NB4 (cell line): ENCODE measurements at regions not wholly inside any gene's neighbourhood (a gene's known extent, or its start where the extent isn't known, plus 50 kb on each side); places are given as distances from the start of the nearest gene placed in this dataset.

Source experiments
- DNase-seq: peaks from one replicate; pipeline ENCODE4 v3.0.0; 2010; ENCODE audit warnings: low read depth
- H3K4me3 ChIP-seq: one replicate; pipeline ENCODE4 v1.5.1; 2011; ENCODE audit warnings: mild to moderate bottlenecking, low read depth, low read length, moderate library complexity
- MAX ChIP-seq: IDR thresholded peaks from 2 replicates; pipeline ENCODE4 v1.6.1; 2011; ENCODE audit warnings: low read depth, low read length
- MYC ChIP-seq: IDR thresholded peaks from 2 replicates; pipeline ENCODE4 v1.6.1; 2011; ENCODE audit warnings: low read depth, low read length
- POLR2A ChIP-seq: IDR thresholded peaks from 2 replicates; pipeline ENCODE4 v1.6.1; 2011; ENCODE audit warnings: mild to moderate bottlenecking; ENCODE audit not compliant: insufficient read length; ENCODE audit errors: extremely low read depth
- TF ChIP-seq, protein P1 (sequence below): IDR thresholded peaks from one replicate; pipeline ENCODE4 v1.5.1; 2012; ENCODE audit warnings: low read depth, low read length

DNA sequence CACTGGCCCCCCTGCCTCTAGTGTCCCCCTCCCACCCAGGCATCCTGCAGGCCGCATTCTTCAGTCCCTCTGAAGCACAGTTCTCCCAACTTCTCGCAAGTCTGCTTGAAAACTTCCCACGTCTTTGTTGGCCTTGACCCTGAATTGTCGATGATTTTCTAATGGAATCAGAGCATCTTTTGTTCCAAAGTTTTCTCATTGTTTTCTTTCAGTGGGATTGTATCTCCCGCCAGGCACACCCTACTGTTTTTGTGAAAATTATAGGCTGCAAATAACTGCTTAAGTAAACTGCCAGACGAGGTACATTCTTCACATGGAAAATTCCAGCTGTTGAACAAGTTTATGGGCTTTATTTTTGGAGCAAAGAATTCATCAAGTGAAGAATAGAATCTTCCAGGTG lies 122.6 kb upstream of the SLC25A48 start:
- no peak for DNase-seq
- no peak overlapping the region for H3K4me3 ChIP-seq
- TF ChIP-seq, protein P1, sequence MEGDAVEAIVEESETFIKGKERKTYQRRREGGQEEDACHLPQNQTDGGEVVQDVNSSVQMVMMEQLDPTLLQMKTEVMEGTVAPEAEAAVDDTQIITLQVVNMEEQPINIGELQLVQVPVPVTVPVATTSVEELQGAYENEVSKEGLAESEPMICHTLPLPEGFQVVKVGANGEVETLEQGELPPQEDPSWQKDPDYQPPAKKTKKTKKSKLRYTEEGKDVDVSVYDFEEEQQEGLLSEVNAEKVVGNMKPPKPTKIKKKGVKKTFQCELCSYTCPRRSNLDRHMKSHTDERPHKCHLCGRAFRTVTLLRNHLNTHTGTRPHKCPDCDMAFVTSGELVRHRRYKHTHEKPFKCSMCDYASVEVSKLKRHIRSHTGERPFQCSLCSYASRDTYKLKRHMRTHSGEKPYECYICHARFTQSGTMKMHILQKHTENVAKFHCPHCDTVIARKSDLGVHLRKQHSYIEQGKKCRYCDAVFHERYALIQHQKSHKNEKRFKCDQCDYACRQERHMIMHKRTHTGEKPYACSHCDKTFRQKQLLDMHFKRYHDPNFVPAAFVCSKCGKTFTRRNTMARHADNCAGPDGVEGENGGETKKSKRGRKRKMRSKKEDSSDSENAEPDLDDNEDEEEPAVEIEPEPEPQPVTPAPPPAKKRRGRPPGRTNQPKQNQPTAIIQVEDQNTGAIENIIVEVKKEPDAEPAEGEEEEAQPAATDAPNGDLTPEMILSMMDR, result no peak
- TF ChIP-seq POLR2A (no peak), MYC (no peak), MAX (no peak)

- no peak overlapping the region for H3K4me3 ChIP-seq
- peak; percentile 75 for DNase-seq
- TF ChIP-seq POLR2A, result no peak
- TF ChIP-seq, protein P1, result no peak
- TF ChIP-seq MYC, result no peak
- TF ChIP-seq MAX, result no peak
These were observed 124.3 kb upstream of the SLC25A48 start for GRCh38 chr5:135710045-135710675.

DNA sequence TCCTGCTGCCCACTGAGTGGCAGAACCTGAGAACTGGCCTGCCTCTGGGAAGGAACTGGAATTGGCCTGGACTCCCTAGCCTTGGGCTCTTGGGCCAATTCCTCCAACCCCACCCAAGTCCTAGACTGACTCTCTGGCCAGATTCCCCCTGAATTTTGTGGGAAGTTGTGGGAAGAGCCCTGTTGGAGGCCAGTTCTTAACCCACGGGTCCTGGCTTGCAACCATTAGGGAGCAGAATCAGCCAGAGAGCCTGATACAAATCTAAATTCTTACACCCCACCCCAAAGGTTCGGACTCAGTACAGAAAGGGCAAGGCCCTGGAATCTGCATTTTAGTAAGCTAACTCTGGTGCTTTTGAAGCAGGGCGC lies 125.3 kb upstream of the SLC25A48 start:
- DNase-seq, result no peak
- no peak overlapping the region for H3K4me3 ChIP-seq
- TF ChIP-seq, protein P1, result no peak
- TF ChIP-seq POLR2A (no peak), MYC (no peak), MAX (no peak)

DNA sequence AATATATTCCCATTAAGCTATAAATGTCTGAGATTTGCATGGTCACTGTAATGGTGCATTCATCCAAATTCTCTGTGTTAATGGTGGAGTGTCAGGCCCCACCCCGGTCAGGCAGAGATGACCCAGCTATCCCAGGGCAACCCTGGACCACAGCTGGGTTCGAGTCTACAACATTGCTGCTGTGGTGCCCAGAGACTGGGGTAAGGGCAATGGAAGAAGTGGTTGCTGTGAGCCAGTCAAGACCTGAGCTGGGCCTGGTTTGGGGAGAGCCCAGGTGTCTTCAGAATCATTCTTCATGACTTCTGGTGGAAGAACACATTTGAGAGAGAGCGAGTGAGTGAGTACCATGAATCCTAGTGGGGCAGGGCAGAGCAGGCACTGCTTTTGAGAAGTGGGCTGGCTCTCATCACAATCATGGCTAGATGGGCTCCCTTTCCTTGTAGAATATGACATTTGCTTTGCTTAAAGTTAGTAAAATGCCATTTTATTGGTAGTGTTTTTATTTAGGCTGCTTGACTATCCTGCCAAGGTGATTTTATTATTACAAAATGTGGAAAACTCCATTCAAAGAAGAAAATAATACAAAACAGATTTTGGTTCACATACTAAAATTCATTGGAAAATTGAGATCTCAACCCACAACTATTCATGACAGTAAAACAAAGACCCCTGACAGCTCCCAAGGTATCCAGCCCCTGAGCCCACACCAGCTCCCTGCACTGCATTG lies 125.8 kb upstream of the SLC25A48 start:
- H3K4me3 ChIP-seq, result no peak overlapping the region
- DNase-seq, result no peak
- no peak for TF ChIP-seq MAX
- TF ChIP-seq, protein P1, result no peak
- no peak for TF ChIP-seq POLR2A
- no peak for TF ChIP-seq MYC

GRCh38 chr5:135707302-135707701 lies 127.2 kb upstream of the SLC25A48 start:
- no peak for DNase-seq
- no peak overlapping the region for H3K4me3 ChIP-seq
- TF ChIP-seq MYC (no peak), POLR2A (no peak), MAX (no peak)
- TF ChIP-seq, protein P1, result no peak
